ENCODE measurements at regions not wholly inside any gene's neighbourhood (a gene's known extent, or its start where the extent isn't known, plus 50 kb on each side); places are given as distances from the start of the nearest gene placed in this dataset.

DNA sequence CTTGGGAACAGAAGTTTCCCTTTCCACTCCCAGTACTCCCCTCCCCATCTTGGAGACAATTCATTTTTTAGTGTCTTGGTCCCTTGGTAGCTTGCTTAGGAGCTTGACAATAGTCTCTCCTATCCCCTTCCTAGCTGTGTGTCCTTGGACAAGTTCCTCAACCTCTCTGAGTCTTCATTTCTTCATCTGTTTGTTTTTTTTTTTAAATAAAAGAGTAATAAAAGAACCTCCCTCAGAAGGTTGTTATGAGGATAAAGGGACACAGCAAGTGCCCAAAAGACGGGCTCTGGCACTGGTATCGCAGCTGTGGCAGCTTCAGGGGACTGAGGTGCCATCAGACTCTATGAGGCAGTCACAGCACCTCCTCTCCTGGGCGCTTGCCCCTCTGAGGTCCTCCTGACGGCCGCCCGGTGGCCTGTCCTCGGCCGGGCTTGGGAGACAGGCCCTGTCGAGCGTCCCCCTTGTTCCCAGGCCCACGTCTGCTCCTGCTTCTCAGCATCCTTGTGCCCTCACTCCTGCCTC, 689.2 kb downstream of the MATN1 start:
- TF ChIP-seq, protein P1, sequence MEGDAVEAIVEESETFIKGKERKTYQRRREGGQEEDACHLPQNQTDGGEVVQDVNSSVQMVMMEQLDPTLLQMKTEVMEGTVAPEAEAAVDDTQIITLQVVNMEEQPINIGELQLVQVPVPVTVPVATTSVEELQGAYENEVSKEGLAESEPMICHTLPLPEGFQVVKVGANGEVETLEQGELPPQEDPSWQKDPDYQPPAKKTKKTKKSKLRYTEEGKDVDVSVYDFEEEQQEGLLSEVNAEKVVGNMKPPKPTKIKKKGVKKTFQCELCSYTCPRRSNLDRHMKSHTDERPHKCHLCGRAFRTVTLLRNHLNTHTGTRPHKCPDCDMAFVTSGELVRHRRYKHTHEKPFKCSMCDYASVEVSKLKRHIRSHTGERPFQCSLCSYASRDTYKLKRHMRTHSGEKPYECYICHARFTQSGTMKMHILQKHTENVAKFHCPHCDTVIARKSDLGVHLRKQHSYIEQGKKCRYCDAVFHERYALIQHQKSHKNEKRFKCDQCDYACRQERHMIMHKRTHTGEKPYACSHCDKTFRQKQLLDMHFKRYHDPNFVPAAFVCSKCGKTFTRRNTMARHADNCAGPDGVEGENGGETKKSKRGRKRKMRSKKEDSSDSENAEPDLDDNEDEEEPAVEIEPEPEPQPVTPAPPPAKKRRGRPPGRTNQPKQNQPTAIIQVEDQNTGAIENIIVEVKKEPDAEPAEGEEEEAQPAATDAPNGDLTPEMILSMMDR (IDR thresholded peaks at IDR 0.05 in 4 of 5, conservative IDR thresholded peaks at IDR 0.05 in 1 of 5), result no peak
- TF ChIP-seq POLR2A (IDR thresholded peaks at IDR 0.05), result no peak

All from gastrocnemius medialis (tissue), 4 donors.